ENCODE measurements at regions not wholly inside any gene's neighbourhood (a gene's known extent, or its start where the extent isn't known, plus 50 kb on each side); places are given as distances from the start of the nearest gene placed in this dataset.

GRCh38 chr7:113320419-113320818 lies 202.1 kb upstream of the SMIM30 start:
- H3K9me3 ChIP-seq = no peaks in the 10 kb centered on the region
- TF ChIP-seq EP300 (IDR thresholded peaks at IDR 0.05) = no peak
- no peak for TF ChIP-seq POLR2A (IDR thresholded peaks at IDR 0.05; ENCODE audit: low read depth)
- TF ChIP-seq, protein P1, sequence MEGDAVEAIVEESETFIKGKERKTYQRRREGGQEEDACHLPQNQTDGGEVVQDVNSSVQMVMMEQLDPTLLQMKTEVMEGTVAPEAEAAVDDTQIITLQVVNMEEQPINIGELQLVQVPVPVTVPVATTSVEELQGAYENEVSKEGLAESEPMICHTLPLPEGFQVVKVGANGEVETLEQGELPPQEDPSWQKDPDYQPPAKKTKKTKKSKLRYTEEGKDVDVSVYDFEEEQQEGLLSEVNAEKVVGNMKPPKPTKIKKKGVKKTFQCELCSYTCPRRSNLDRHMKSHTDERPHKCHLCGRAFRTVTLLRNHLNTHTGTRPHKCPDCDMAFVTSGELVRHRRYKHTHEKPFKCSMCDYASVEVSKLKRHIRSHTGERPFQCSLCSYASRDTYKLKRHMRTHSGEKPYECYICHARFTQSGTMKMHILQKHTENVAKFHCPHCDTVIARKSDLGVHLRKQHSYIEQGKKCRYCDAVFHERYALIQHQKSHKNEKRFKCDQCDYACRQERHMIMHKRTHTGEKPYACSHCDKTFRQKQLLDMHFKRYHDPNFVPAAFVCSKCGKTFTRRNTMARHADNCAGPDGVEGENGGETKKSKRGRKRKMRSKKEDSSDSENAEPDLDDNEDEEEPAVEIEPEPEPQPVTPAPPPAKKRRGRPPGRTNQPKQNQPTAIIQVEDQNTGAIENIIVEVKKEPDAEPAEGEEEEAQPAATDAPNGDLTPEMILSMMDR (IDR thresholded peaks at IDR 0.05) = no peak
- no peak for TF ChIP-seq POLR2AphosphoS5 (IDR thresholded peaks at IDR 0.05)
- WGBS = 84% methylated on average over 4 of the region's 4 CpGs

DNA sequence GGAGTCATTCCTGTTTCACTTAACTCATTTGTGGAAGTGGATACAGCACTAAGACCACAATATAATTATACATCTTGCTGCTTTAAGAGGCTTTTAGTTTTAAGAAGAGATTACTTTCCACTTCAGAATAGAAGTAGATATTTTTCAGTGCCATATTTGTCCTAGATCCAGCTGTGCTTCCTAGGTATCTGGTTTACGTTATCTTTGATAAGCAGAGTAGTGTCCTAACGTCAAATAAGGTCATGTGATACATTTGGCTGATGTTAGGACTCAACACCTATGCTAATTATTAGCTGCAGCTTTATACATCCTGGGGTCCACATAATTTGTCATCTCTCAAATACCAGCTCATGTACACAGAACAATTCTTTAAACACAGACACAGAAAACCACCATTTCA lies 196.2 kb upstream of the SMIM30 start:
- H3K36me3 ChIP-seq = no peaks in the 10 kb centered on the region
- no peak overlapping the region for H3K4me3 ChIP-seq
- no peak for DNase-seq (ENCODE audit: extremely low spot score)
- peaks cover 0 to 6% (median 2%) of the 10 kb centered on the region in 4 donors for H3K4me1 ChIP-seq
- intact Hi-C loops (cut with DNase I) = no loop called here
- no peak overlapping the region for H3K27ac ChIP-seq (replicated peaks in 1 of 4)
- no peaks in the 10 kb centered on the region for H3K27me3 ChIP-seq
- 24% methylated on average over 2 of the region's 2 CpGs for WGBS
- no peaks in the 10 kb centered on the region for H3K9me3 ChIP-seq
- no peak for TF ChIP-seq POLR2AphosphoS5 (IDR thresholded peaks at IDR 0.05)

More at GRCh38 chr7:113320419-113320818, 202.1 kb upstream of the SMIM30 start:
- Histone ChIP-seq H3K4me1 (no peaks in the 10 kb centered on the region), H3K36me3 (no peaks in the 10 kb centered on the region), H3K27me3 (no peaks in the 10 kb centered on the region), H3K27ac (replicated peaks in 1 of 4) (no peak overlapping the region), H3K4me3 (no peak overlapping the region)
- intact Hi-C loops (cut with DNase I) = no loop called here
- DNase-seq (ENCODE audit: extremely low spot score) = no peak

- Histone ChIP-seq H3K4me3 (no peak overlapping the region), H3K27me3 (no peaks in the 10 kb centered on the region), H3K9me3 (no peaks in the 10 kb centered on the region), H3K36me3 (no peaks in the 10 kb centered on the region), H3K27ac (replicated peaks in 1 of 4) (no peak overlapping the region), H3K4me1 (peaks cover 0 to 6% (median 2%) of the 10 kb centered on the region in 4 donors)
- WGBS = 74% methylated on average over 2 of the region's 2 CpGs
- intact Hi-C loops (cut with DNase I) = no loop called here
- no peak for DNase-seq (ENCODE audit: extremely low spot score)
- TF ChIP-seq EP300 (IDR thresholded peaks at IDR 0.05) = no peak
- TF ChIP-seq, protein P1 (IDR thresholded peaks at IDR 0.05) = no peak
- TF ChIP-seq POLR2AphosphoS5 (IDR thresholded peaks at IDR 0.05) = no peak
- no peak for TF ChIP-seq POLR2A (IDR thresholded peaks at IDR 0.05; ENCODE audit: low read depth)
Observed at GRCh38 chr7:113308399-113308798, 190.0 kb upstream of the SMIM30 start.

DNA sequence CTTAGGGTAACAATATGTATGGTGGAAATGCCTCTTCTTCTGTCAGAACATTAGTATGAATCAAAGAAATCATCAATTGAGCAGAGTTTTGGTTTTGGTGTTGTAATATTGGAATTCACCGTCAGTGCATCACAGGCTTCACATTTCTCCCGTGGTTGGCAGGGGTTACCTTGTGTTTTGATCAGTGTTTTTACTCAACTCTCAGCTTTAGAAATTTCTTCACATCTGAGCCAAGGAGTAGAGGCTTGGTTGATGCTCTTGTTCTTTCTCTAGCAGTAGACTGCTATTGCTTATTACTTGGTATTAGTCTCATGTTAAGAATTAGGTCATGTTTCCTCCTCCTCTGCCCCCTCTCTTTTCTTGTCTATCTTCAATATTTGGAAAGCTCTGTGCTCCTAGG lies 188.8 kb upstream of the SMIM30 start:
- no peaks in the 10 kb centered on the region for H3K36me3 ChIP-seq
- intact Hi-C loops (cut with DNase I) = no loop called here
- WGBS = 47% methylated on average over 2 of the region's 2 CpGs
- no peak overlapping the region for H3K4me3 ChIP-seq
- no peaks in the 10 kb centered on the region for H3K9me3 ChIP-seq
- H3K4me1 ChIP-seq = peaks cover 0 to 5% (median 2%) of the 10 kb centered on the region in 4 donors
- no peak overlapping the region for H3K27ac ChIP-seq (replicated peaks in 1 of 4)
- TF ChIP-seq, protein P1 (IDR thresholded peaks at IDR 0.05) = no peak
- TF ChIP-seq POLR2AphosphoS5 (IDR thresholded peaks at IDR 0.05) (no peak), POLR2A (IDR thresholded peaks at IDR 0.05; ENCODE audit: low read depth) (no peak), EP300 (IDR thresholded peaks at IDR 0.05) (no peak)
- DNase-seq (ENCODE audit: extremely low spot score) = no peak
- no peaks in the 10 kb centered on the region for H3K27me3 ChIP-seq

DNA sequence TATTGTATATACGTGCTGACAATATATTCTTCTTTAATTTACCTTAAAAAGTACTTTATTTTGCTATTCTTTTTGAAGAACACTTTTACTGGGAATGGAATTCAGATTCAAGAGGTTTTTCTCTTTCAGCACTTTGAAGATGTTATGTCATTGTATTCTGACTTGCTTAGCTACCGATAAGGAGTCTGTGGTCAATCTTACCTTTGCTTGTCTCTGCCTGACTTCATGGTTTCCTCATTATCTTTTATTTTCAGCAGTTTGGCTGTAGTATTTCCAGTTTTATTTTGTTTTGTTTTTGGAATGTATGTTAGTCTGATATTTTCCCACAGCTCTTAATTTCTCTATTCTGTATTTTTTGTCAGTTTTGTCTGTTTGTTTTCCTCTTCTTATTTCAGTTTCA lies 187.9 kb upstream of the SMIM30 start:
- H3K9me3 ChIP-seq = no peaks in the 10 kb centered on the region
- no peaks in the 10 kb centered on the region for H3K27me3 ChIP-seq
- DNase-seq (ENCODE audit: extremely low spot score) = no peak
- 79% methylated on average over 2 of the region's 2 CpGs for WGBS
- H3K27ac ChIP-seq (replicated peaks in 1 of 4) = no peak overlapping the region
- H3K36me3 ChIP-seq = no peaks in the 10 kb centered on the region
- intact Hi-C loops (cut with DNase I) = no loop called here
- no peak overlapping the region for H3K4me3 ChIP-seq
- TF ChIP-seq, protein P1 (IDR thresholded peaks at IDR 0.05) = no peak
- TF ChIP-seq POLR2AphosphoS5 (IDR thresholded peaks at IDR 0.05) (no peak), EP300 (IDR thresholded peaks at IDR 0.05) (no peak), POLR2A (IDR thresholded peaks at IDR 0.05; ENCODE audit: low read depth) (no peak)
- no peaks in the 10 kb centered on the region for H3K4me1 ChIP-seq

Data from esophagus muscularis mucosa (tissue), 4 donors.